ENCODE measurements at regions not wholly inside any gene's neighbourhood (a gene's known extent, or its start where the extent isn't known, plus 50 kb on each side); places are given as distances from the start of the nearest gene placed in this dataset.

DNA sequence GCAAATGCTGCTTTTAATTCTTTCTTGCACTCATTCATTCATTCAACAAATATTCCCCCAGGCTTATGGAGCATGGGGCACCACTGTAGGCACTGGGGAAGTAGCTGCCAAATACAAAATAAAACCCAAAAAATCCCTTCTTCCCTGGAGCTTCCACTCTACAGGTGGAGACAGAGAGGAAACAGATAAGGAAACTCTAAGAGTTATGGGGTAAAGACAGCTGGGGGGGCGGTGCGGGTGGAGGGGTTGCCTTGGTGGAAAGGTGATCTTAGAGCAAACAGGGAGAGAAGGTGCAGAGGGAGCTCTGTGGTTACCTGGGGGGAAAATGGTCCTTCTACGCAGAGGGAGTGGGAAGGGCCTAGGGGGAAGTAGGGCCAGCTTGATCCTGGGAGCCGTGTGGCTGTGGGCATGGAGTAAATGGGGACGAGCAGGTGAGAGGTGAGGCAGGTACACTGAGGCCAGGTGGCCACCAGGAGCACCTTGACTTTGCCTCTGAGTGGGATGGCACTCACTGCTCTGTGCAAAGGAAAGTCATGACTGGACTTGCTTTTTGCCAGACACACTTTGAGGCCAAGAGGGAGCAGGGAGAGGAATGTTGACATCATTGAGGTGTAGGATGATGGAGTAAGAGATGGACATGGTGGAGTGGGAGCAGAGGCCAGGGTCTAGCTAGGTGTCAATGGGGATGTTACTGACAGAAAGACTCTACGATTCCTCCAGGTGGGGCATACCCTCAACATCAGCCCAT lies 152.0 kb downstream of the ETS2 start:
- no peak for DNase-seq (ENCODE audit: low read depth)

DNA sequence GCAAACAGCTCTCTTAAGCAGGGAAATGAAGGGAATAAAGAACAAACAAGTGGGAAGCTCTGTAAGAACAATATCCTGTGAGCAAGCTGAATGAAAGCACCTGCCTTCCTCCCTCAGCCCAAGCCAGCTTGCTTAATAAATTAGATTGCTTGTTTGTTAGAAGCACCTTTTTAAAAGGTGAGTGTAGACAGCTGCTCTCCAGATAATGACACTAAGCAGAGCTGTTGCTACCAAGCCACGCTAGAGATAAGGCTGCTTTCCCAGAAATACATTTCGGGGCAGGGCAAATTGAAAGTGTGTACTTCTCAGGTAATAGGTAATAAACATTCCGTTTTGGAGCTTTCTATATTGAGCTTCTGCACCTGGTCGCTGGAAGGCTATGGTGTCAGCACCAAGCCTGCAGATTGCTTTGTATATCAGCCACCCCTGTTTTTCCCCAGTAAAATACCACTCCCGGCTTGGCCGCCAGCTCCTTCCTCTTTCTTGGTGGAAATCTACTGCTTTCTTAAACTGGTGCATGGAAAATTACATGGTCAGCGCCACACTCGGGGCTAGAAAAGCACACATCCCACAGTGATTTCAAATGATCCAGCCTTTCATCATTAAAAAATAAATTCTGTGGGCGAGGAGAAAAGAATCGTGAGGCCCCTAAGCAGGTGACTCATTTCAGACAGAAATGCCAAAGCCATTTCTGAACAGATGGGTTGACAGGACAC lies 151.3 kb downstream of the ETS2 start:
- DNase-seq (ENCODE audit: low read depth), result peak; percentile 66

DNA sequence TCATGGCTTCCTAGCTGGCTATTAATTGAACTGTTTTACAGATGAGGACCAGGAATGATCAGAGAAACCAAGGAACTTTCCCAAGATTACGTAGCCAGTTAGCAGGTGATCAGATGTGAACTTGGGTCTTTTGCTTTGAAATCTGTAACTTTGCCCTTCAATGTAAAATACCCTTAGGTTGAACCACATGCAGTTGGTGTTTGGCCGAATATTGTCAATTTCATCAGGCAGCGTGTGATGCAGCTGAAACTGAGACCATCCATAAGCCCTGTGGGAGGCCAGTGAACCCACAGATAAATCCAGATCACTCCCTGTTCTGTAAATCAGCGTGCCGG lies 150.8 kb downstream of the ETS2 start:
- DNase-seq (ENCODE audit: low read depth), result no peak

DNA sequence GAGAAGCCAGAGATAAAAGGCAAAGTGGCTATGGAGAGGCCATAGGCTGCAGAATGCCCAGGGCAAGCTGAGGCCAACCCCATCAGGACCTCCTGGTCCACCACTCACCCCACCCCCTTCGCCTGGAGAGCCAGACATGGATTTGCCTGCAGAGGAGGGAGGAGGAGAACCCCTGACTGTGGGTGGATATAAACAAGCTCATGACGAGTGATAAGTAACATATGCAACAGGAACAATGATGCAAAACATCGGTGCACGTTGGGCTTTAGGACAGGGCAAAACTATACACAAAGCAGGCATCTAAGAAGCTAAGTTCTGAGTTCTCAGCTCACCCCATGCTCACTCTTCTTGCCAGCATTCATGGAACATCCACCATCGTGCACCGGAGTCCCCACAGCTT lies 150.3 kb downstream of the ETS2 start:
- no peak for DNase-seq (ENCODE audit: low read depth)

DNA sequence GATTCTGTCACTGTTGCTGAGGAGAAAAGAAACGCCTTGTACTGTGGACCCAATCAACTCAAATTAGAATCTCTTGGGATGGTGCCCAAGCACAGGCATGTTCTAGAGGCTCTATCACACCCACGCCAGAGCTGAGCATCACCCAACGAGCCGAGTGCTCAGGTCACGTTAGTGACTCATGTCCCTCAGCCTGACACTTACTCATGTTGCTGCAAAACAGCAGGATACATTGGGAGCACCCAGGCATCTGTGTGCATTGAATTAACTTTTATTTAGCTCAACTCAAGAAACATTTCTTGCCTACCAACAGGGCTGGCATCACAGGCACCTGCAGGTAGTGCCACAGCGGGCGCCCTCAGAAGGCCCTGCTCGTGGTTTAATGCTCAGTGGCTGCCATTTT lies 149.8 kb downstream of the ETS2 start:
- peak; percentile 77 for DNase-seq (ENCODE audit: low read depth)

DNA sequence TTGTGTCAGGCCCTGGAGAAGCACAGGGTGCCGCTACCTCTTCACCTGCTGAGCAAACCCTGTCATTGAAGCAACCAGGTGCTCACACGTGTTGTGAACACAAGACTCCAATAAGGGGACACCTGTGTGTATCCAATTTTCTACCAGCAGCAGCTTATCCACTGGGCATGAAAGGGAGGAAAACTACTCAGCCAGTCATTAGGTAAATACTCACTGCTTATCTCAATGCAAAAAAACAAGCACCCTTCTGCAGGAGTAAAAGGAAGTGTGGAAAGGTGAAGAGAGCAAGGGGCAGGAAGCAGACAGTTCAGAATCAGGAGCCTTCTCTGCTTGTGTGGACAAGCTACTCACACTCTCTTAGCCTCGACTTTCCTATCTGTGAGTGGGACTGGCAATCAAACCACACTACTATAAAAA lies 148.9 kb downstream of the ETS2 start:
- no peak for DNase-seq (ENCODE audit: low read depth)

DNA sequence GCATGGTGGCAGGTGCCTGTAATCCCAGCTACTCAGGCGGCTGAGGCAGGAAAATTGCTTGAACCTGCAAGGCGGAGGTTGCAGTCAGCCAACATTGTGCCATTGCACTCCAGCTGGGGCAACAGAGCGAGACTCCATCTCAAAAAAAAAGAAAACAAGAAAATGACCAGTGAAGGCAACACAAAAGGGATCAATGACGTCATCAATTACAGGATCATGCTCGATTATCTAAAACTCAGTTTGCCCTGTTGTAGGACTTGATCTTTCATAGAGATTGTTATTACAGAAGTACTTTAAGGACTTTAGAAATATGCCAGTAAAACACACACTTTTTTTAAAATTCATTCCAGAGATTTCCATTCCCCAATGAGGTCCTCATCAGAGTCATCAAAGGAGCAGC lies 147.8 kb downstream of the ETS2 start:
- no peak for DNase-seq (ENCODE audit: low read depth)

DNA sequence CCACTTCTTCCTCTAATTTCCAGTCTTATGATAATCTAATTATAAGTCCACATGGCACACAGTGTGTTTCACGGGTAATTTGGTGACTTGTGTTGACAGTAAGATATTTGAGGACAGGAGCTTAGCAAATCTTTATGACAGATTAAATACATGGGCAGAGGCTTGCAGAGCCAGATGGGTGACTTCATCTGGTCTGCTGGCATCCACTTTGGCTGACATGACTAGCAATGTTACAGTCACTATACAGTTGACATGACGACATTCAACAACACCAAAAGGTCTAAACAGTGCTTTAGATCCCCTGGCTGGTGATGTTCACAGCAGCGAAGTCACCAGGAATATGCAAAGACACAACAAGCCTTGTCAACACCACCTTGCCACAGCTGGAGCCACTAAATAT lies 147.2 kb downstream of the ETS2 start:
- DNase-seq (ENCODE audit: low read depth), result no peak

DNA sequence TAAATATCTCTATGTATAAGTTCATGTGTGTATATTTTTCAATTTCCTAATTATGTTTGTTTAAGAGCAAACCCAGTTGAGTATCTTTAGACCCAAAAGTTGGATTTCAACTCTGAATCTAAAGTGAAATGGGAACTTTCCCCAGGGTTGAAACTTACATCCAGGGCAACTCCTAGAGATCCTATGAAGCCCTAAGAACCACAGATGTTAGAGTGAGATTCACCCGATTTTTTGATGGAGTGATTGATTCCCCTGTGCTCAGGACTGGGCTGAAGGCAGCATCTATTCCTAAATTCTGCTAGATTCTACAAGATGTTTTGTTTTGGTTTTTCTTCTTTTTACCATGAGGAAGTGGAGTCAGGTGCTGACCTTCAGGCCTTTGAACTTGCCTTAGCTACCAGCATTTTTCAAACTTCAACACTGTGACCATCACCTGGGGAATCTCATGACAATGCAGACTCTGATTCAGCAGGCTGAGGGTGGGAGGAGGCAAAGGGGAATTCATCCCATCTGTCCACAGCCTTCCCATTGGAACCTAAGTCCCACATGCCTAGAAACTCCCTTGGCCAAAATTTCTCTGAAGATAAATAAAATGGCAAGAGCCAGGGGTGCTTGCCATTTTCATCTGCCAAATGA lies 145.5 kb downstream of the ETS2 start:
- DNase-seq (ENCODE audit: low read depth), result no peak

DNA sequence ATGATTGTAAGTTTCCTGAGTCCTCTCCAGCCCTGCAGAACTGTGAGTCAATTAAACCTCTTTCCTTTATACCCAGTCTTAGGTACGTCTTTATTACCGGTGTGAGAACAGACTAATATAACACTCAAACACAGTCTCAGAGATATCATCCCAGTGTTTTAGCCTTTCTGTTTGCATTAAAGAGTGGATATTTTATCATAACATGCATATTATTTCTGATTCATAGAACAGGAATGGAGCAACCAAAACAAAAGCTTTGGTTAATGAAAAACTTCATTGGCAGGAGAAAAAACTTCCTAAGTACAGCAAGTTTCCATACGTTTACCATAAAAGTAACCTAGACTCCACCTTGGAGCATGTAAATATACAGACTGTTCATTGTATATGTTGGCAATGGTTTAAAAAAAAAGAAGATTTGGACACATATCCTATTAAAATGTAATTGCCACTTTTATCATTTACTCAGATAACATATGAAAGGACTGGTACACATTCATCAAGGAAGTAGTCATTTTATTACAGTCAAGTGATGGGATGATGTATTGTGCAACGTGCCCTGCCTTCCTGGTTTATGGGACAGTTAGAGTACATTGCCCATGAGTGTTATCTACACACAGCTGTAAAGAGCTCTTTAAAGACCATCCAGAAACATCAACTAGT lies 144.8 kb downstream of the ETS2 start:
- no peak for DNase-seq (ENCODE audit: low read depth)

DNA sequence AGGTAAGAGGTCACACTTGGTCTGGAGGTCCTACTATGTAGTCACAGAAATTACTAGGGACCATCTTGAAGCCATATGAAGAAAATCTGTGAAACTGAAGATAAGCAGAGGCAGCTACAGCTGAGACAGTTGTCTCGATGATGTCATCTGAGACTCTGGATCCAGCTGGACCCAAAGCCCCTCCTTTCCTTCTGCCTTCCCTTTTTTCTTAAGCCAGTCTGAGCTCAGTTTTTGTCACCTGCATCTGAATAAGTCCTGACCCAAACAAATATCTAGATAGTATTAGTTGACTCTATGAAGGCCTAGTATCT lies 143.3 kb downstream of the ETS2 start:
- DNase-seq (ENCODE audit: low read depth), result no peak

DNA sequence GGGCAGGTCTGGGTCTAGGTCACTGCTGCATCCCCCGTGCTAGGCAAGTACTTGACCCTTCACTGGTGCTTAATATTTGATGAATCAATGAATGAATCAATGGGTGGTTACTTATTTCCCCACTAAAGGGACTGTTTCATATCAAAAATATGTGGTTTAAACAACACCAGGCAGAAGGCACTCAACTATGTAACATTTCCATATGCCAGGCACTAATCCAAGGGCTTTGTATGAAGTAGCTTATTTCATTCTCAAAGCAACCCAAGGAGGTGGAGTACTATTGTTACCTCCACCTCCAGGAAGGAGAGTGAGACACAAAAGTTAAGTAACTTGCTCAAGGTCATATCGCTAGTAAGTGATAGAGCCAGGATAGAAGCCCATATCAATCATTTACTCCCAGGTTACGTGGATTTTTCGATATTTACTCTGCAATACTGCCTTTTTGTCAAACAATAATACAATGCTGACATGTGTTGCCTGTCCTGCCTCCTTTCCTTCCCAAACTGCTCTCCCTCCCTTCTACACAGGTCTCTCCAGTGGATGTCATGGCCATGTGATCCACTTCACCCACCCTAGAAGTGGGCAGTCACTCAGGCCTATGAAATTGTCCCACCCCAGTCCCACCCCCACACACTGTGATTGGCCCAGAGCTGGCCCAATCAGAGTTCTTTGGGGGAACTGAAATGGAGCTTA lies 142.8 kb downstream of the ETS2 start:
- no peak for DNase-seq (ENCODE audit: low read depth)

DNA sequence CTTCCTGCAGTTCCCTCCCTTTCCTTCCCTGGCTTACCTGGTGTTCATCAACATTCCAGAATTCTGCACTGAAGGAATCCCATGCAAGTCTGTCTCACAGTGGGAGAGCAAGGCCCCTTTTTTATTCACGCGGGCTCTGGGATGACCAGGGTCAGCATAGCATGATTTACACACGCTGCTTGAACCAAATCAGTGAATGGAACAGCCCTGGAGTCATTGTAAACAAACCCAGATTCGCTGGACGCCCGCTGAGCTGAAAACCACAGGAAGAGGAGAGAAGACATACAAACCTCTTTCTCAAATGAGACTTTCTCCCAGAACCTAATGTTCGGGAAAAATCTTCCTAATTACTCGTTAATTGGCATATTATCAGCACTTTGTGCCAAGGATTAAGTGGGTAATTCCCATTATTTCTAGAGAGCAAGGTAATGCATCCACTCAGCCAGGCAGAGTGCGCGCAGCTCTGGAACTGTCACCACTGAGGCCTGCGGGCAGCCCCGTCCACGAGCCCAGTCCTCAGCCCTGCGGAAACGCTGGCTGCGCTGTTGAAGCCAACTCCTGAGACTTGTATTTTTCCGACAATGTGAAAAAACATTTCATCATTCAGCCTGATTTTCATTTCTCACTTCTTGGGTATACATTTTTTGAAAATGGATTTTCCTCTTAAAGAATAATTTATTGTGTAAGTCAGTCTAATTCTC lies 140.0 kb downstream of the ETS2 start:
- DNase-seq (ENCODE audit: low read depth), result peak; percentile 58

DNA sequence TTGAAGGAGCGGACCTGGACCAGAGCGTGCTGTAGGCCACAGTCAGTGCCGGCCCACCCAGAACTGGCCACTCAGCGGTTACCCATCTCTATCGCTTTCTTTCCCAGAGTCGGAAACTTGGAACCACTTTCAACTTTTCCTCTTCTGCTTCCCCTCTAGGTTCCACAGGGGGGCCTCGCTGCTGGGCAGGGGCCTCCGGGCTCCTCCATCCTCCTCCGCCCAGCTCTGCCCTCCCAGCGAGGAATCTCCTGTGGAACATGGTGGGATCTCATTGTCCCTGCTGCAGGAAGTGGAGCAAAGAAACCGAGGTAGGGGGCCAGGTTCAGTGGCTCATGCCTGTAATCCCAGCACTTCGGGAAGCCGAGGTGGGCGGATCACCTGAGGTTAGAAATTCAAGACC lies 139.2 kb downstream of the ETS2 start:
- no peak for DNase-seq (ENCODE audit: low read depth)

DNA sequence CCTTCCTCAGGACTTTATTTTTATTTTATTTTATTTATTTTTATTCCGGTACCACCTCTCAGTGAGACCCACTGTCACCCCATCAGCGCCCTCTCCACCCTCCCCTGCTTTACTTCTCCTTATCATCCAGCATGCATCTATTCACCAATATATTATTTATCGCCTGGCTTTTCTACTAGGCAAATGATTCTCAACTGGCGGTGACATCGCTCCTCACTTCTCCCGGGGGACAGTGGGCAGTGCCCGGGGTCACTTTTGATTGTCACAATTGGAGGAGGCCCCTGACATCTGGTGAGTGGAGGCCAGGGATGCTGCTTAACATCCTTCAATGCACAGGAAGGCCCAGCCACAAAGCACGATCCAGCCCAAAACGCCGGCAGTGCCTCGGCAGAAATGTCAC lies 138.7 kb downstream of the ETS2 start:
- no peak for DNase-seq (ENCODE audit: low read depth)

DNA sequence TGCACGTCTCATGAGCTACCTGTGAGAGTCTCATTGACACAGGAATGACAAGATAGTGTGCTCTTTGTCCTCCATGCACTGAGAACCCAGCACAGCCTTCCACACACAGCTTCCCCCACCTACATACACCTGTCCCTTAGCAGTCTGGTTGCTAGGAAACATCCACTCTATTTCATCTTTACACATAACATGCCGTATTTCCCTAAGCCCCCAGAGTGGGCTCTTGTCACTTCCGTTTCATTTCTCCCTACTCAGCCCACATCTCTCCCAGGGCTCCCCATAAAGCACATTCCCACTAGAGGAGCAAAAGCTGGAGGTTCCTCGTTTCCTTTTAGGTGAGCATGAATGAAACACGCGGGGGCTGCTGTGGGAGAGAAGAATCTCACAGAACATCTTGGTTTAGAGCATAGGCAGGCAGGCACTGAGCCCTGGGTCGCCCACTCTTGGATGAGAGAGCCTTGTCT lies 137.1 kb downstream of the ETS2 start:
- DNase-seq (ENCODE audit: low read depth), result no peak

DNA sequence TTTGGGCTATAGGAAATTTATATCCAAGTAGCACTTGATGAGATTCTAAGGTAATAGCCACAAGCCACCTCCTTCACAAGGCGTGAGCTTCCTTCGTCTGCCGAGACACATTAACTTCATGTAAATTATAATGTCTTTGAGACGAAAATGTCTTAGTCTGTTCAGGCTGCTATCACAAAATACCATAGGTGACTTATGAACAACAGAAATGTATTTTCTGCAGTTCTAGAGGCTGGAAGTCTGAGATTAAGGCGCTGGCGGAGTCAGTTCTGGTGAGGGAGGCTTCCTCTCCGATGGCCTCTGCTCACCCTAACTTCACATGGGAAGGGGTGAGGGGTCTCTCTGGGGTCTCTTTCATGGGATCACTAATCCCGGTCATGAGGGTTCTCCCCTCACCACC lies 133.0 kb downstream of the ETS2 start:
- DNase-seq (ENCODE audit: low read depth), result no peak

DNA sequence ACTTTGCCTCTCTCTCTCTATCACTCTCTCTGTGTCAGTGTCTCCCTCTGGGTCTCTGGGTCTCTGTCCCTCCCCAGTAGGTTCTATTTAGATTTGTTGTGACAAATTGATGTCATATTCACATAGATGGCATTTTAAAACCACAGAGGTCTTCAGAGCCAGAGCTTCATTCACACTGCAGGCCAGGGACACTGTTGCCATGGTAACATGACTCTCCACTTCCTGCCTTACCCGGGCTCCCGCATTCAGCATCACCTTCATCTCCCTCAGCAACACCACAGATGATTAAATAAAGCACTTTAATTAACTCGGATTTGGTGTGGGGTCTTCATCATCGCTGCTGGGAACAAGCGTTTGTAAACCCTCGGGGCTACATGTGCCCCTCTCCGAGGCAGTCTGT lies 132.6 kb downstream of the ETS2 start:
- DNase-seq (ENCODE audit: low read depth), result peak; percentile 64

DNA sequence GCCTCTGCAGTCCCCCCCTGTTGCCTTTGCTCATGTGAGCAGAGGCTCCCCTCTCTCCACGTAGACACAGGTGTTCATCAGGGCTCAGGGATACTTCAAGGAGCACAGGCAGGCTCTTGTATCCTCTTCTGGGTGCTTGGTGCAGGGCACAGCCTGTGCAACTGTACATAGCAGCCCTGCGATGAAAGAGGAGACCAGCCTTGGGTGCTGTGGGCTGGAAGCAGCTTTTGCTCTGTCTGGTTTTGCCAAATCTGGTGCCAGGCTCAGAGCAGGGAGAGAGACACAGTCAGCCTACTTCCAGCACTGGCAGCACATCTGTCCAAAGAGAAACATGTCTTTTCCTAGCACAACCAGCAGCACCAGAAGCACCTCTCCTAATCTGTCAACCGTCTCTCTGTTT lies 132.1 kb downstream of the ETS2 start:
- DNase-seq (ENCODE audit: low read depth), result no peak

DNA sequence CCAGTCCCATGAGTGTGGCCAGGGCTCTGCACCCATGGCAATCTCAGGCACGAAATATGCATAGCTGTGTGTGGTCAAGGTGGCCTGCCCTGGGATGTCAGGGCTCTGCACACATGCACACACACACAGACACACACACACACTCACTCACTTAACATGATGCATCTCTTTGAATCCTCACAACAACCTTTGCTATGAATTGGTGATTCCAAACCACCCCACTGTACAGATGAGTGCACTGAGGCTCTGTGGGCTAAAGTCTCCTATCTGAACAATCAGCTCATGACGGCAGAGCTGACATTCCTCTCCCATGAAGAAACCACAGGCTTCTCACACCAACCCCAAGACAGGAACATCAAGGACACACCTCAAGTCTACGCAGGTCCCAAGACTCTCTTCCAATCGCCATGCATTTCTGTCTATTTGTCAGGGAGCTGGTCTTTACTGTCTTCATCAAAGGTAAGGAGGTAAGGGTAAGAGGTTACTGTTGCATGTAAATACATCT lies 131.6 kb downstream of the ETS2 start:
- DNase-seq (ENCODE audit: low read depth), result no peak

DNA sequence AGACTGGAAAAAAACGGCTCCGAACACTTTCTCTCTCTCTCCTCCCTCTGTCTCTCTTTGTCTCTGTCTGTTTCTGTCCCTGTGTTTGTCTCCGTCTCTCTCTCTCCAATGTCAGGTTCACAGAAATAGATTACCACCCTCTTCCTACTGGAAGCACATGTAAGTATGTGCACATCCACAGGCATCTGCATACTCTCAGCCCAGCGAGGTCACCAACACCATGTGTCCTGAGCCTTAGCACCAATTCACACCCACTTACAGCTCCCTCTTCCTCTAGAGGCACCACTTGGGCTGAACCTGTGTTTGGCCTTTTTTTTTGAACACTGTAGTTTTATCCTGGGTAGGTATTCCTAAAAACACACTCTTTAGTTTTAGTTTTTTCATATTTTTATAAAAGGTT lies 130.5 kb downstream of the ETS2 start:
- DNase-seq (ENCODE audit: low read depth), result no peak
